ENCODE measurements at regions not wholly inside any gene's neighbourhood (a gene's known extent, or its start where the extent isn't known, plus 50 kb on each side); places are given as distances from the start of the nearest gene placed in this dataset.

GRCh38 chr2:217517402-217517801 lies 485.4 kb downstream of the TNS1 start:
- TF ChIP-seq, protein P1, sequence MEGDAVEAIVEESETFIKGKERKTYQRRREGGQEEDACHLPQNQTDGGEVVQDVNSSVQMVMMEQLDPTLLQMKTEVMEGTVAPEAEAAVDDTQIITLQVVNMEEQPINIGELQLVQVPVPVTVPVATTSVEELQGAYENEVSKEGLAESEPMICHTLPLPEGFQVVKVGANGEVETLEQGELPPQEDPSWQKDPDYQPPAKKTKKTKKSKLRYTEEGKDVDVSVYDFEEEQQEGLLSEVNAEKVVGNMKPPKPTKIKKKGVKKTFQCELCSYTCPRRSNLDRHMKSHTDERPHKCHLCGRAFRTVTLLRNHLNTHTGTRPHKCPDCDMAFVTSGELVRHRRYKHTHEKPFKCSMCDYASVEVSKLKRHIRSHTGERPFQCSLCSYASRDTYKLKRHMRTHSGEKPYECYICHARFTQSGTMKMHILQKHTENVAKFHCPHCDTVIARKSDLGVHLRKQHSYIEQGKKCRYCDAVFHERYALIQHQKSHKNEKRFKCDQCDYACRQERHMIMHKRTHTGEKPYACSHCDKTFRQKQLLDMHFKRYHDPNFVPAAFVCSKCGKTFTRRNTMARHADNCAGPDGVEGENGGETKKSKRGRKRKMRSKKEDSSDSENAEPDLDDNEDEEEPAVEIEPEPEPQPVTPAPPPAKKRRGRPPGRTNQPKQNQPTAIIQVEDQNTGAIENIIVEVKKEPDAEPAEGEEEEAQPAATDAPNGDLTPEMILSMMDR (conservative IDR thresholded peaks at IDR 0.05 in 1 of 2, IDR thresholded peaks at IDR 0.05 in 1 of 2; ENCODE audit: extremely low read depth in 1 of 2, insufficient read depth in 1 of 2, low read depth in 1 of 2, low read length in 2 of 2) = no peak
- no peak for TF ChIP-seq EZH2 (IDR thresholded peaks at IDR 0.05; ENCODE audit: borderline replicate concordance, low read length)
